Pancreas (tissue), 10 donors: ENCODE measurements at regions not wholly inside any gene's neighbourhood (a gene's known extent, or its start where the extent isn't known, plus 50 kb on each side); places are given as distances from the start of the nearest gene placed in this dataset.

Experiments
- ATAC-seq, 4 donors: fragments of 200-7000 bp; cut with Tn5 transposase; one replicate each; pipeline versions ENCODE4 v1.8.0 to v1.9.1; 2020; ENCODE audit warnings: mild to moderate bottlenecking in 4 of 4, moderate library complexity in 4 of 4
- DNase-seq, 6 donors: peaks; one replicate each; pipeline ENCODE4 v3.0.0-alpha.2; 2020
- FAIRE-seq: peaks from 2 replicates; lab custom pipeline; 2012; peaks lifted over from hg19 to GRCh38; lab: Jason Lieb, UNC
- H3K27ac ChIP-seq, 4 donors: fragments of 200-600 bp; sonication (generic); 1 replicate in 3 of 4; 2 replicates in 1 of 4; pipeline versions ENCODE4 v1.5.0 to v1.8.0; 2020
- H3K27me3 ChIP-seq, 4 donors: fragments of 200-600 bp; one replicate each; pipeline ENCODE4 v1.8.0; 2021
- H3K36me3 ChIP-seq, 3 donors: fragments of 200-600 bp; sonication (generic) in 1 of 3; one replicate each; pipeline versions ENCODE4 v1.5.0 to v1.8.0; 2020 to 2021
- H3K4me1 ChIP-seq, 3 donors: fragments of 200-600 bp; one replicate each; pipeline ENCODE4 v1.8.0; 2021
- H3K4me3 ChIP-seq, 4 donors: fragments of 200-600 bp; sonication (generic) in 2 of 4; one replicate each; pipeline versions ENCODE4 v1.5.0 to v1.8.0; 2020 to 2021
- H3K9me3 ChIP-seq, 4 donors: fragments of 200-600 bp; one replicate each; pipeline ENCODE4 v1.8.0; 2021
- CTCF ChIP-seq, 4 donors: fragments of 200-600 bp; sonication (generic) in 3 of 4; IDR thresholded peaks; one replicate each; pipeline versions ENCODE4 v1.5.0 to v1.8.0; 2021; ENCODE audit warnings: antibody characterized with exemption in 4 of 4
- WGBS, 2 donors: extraction: QIAGEN DNeasy Blood & Tissue Kit; methylation state at CpG; one replicate each; pipeline ENCODE4 v1.1.7; 2013; 5-methylcytosine and 5-hydroxymethylcytosine counted together
- intact Hi-C, 3 donors: fragments of 100-400 bp; cut with DNase I; formaldehyde crosslinking; loops; one replicate each; pipeline versions ENCODE4 v1.11.1 to v1.14.2; 2022
- donor health status: healthy with polysubstance abuse.
- donor health status: DM: no; HTN: no; CAD: no; lungs with moderate emphysema.
- donor health status: DM: no; HTN: no; CAD: no.
- donor health status: control.
- donor health status: control.
- donor health status: Bipolar disorder and iron deficiency.
- donor health status: DM: yes; HTN: yes; CAD: no.
- donor health status: DM: no; HTN: no; CAD: no.
- donor health status: DM: no; HTN: no; CAD: no.
- donor health status: DM: yes; HTN: yes; CAD: no.

- no peaks in the 10 kb centered on the region for H3K4me1 ChIP-seq
- WGBS, 2 donors, result 72 to 78% methylated on average over 12 of the region's 12 CpGs
- ATAC-seq, result no peak
- H3K36me3 ChIP-seq, result no peaks in the 10 kb centered on the region
- peaks cover 0 to 4% (median 0%) of the 10 kb centered on the region in 4 donors for H3K27me3 ChIP-seq
- no peak for DNase-seq
- no peaks in the 10 kb centered on the region for H3K9me3 ChIP-seq
- intact Hi-C loops, result loop anchor here in 1 of 3 donors (5.0 to 10.0 kb wide), 2 partner anchors 429 to 516 kb away; no protein-coding TSS in a partner anchor
- no peak for FAIRE-seq
- no peak for TF ChIP-seq CTCF (IDR thresholded peaks at IDR 0.05)
- no peak overlapping the region for H3K27ac ChIP-seq
- H3K4me3 ChIP-seq, result no peak overlapping the region
Observed at GRCh38 chr16:49923411-49923810, 67.5 kb upstream of the ZNF423 start.

- DNase-seq (no peak), FAIRE-seq (no peak), ATAC-seq (no peak)
- intact Hi-C loops, result loop anchor here in 1 of 3 donors (5.0 to 10.0 kb wide), 2 partner anchors 429 to 517 kb away; no protein-coding TSS in a partner anchor
- Histone ChIP-seq H3K4me3 (no peak overlapping the region), H3K27me3 (peaks cover 0 to 4% (median 0%) of the 10 kb centered on the region in 4 donors), H3K36me3 (no peaks in the 10 kb centered on the region), H3K27ac (no peak overlapping the region), H3K4me1 (no peaks in the 10 kb centered on the region), H3K9me3 (no peaks in the 10 kb centered on the region)
- TF ChIP-seq CTCF (IDR thresholded peaks at IDR 0.05), result no peak
- WGBS, 2 donors, result 55 to 59% methylated on average over 7 of the region's 7 CpGs
Observed at GRCh38 chr16:49924078-49924477, 68.2 kb upstream of the ZNF423 start.

GRCh38 chr16:49926941-49927340 is 71.0 kb upstream of the ZNF423 start:
- no peak for TF ChIP-seq CTCF (IDR thresholded peaks at IDR 0.05)
- peaks cover 0 to 4% (median 0%) of the 10 kb centered on the region in 4 donors for H3K27me3 ChIP-seq
- no peak for DNase-seq
- no peak overlapping the region for H3K27ac ChIP-seq
- FAIRE-seq, result no peak
- no peaks in the 10 kb centered on the region for H3K4me1 ChIP-seq
- H3K36me3 ChIP-seq, result no peaks in the 10 kb centered on the region
- WGBS, 2 donors, result 64 to 65% methylated on average over 2 of the region's 2 CpGs
- H3K9me3 ChIP-seq, result no peaks in the 10 kb centered on the region
- no peak overlapping the region for H3K4me3 ChIP-seq
- no peak for ATAC-seq
- intact Hi-C loops, result loop anchor here in 1 of 3 donors (10.0 kb wide), 1 partner anchor 432 kb away; no protein-coding TSS in a partner anchor

- H3K27me3 ChIP-seq, result no peaks in the 10 kb centered on the region
- ATAC-seq (no peak), DNase-seq (no peak), FAIRE-seq (no peak)
- no peak for TF ChIP-seq CTCF (IDR thresholded peaks at IDR 0.05)
- no peaks in the 10 kb centered on the region for H3K36me3 ChIP-seq
- WGBS, 2 donors, result 69 to 78% methylated on average over 16 of the region's 16 CpGs
- H3K27ac ChIP-seq, result no peak overlapping the region
- no peak overlapping the region for H3K4me3 ChIP-seq
- intact Hi-C loops, result loop anchor here in 1 of 3 donors (10.0 kb wide), 1 partner anchor 434 kb away; no protein-coding TSS in a partner anchor
- H3K9me3 ChIP-seq, result no peaks in the 10 kb centered on the region
- H3K4me1 ChIP-seq, result no peaks in the 10 kb centered on the region
Observed at GRCh38 chr16:49928176-49929041, 72.5 kb upstream of the ZNF423 start.
